Stimulated activated CD8-positive, alpha-beta memory T cell treated with anti-CD3 and anti-CD28 coated beads, Interleukin-4, amount 100 ng/mL, for 48 hours (primary cell): ENCODE measurements at regions not wholly inside any gene's neighbourhood (a gene's known extent, or its start where the extent isn't known, plus 50 kb on each side); places are given as distances from the start of the nearest gene placed in this dataset.
"Not testable (repeated sequence)": the region's sequence is repeated elsewhere in the genome, so short reads cannot be mapped to it uniquely, and the experiment has no call there.

Source experiments
- DNase-seq: peaks from one replicate; pipeline ENCODE4 v3.0.0-alpha.2; 2020

GRCh38 chr2:40584432-40584831 lies 132.5 kb upstream of the SLC8A1 start:
- DNase-seq = no peak

GRCh38 chr2:40591774-40592173 lies 139.9 kb upstream of the SLC8A1 start:
- DNase-seq = no peak

GRCh38 chr2:40592218-40592617 lies 140.3 kb upstream of the SLC8A1 start:
- no peak for DNase-seq

- no peak for DNase-seq
These were observed 155.0 kb upstream of the SLC8A1 start for GRCh38 chr2:40606862-40607261.

- DNase-seq = no peak
These were observed 159.3 kb upstream of the SLC8A1 start for GRCh38 chr2:40611196-40611595.

- DNase-seq = no peak
These were observed 174.0 kb upstream of the SLC8A1 start for GRCh38 chr2:40625849-40626248.

GRCh38 chr2:40628556-40628955 lies 176.7 kb upstream of the SLC8A1 start:
- no peak for DNase-seq

- DNase-seq = no peak
These were observed 178.0 kb upstream of the SLC8A1 start for GRCh38 chr2:40629768-40630434.

GRCh38 chr2:40639320-40639719 lies 187.4 kb upstream of the SLC8A1 start:
- DNase-seq = no peak

GRCh38 chr2:40642237-40642636 lies 190.3 kb upstream of the SLC8A1 start:
- DNase-seq = no peak

- DNase-seq = no peak
These were observed 190.8 kb upstream of the SLC8A1 start for GRCh38 chr2:40642726-40643125.

- no peak for DNase-seq
These were observed 194.8 kb upstream of the SLC8A1 start for GRCh38 chr2:40646642-40647041.

- DNase-seq = no peak
These were observed 200.3 kb upstream of the SLC8A1 start for GRCh38 chr2:40652155-40652554.

- no peak for DNase-seq
These were observed 201.9 kb upstream of the SLC8A1 start for GRCh38 chr2:40653829-40654228.

- DNase-seq = no peak
These were observed 202.5 kb upstream of the SLC8A1 start for GRCh38 chr2:40654346-40654745.

- no peak for DNase-seq
These were observed 207.1 kb upstream of the SLC8A1 start for GRCh38 chr2:40658941-40659340.

- DNase-seq = no peak
These were observed 213.8 kb upstream of the SLC8A1 start for GRCh38 chr2:40665493-40666232.

- no peak for DNase-seq
These were observed 214.5 kb upstream of the SLC8A1 start for GRCh38 chr2:40666398-40666797.

GRCh38 chr2:40668425-40668824 lies 216.5 kb upstream of the SLC8A1 start:
- DNase-seq = no peak

- DNase-seq = not testable (repeated sequence)
These were observed 224.4 kb upstream of the SLC8A1 start for GRCh38 chr2:40676134-40676790.

- DNase-seq = no peak
These were observed 228.7 kb upstream of the SLC8A1 start for GRCh38 chr2:40680547-40680946.

GRCh38 chr2:40690036-40690435 lies 238.1 kb upstream of the SLC8A1 start:
- DNase-seq = no peak

GRCh38 chr2:40690525-40690924 lies 238.6 kb upstream of the SLC8A1 start:
- DNase-seq = no peak
